Heart left ventricle (tissue), 16 donors: ENCODE measurements at regions not wholly inside any gene's neighbourhood (a gene's known extent, or its start where the extent isn't known, plus 50 kb on each side); places are given as distances from the start of the nearest gene placed in this dataset.

Experiments used
- ATAC-seq, 4 donors: fragments of 200-7000 bp; cut with Tn5 transposase; one replicate each; pipeline ENCODE4 v1.9.1; 2020 to 2022; ENCODE audit warnings: moderate library complexity in 4 of 4, mild to moderate bottlenecking in 3 of 4, moderate number of reproducible peaks in 1 of 4
- DNase-seq, 5 donors: peaks; one replicate each; pipeline ENCODE4 v3.0.0-alpha.2; 2020
- H3K27ac ChIP-seq, 12 donors: fragments of 200-600 bp; sonication (generic) in 4 of 12; one replicate each; pipeline versions ENCODE4 v1.5.0 to v1.8.0; 2016 to 2022; ENCODE audit warnings: mild to moderate bottlenecking in 2 of 12
- H3K27me3 ChIP-seq, 9 donors: fragments of 200-600 bp; sonication (generic) in 2 of 9; one replicate each; pipeline versions ENCODE4 v1.5.1 to v1.8.0; 2016 to 2022; ENCODE audit warnings: mild to moderate bottlenecking in 3 of 9
- H3K36me3 ChIP-seq, 9 donors: fragments of 200-600 bp; sonication (generic) in 2 of 9; one replicate each; pipeline versions ENCODE4 v1.5.0 to v1.8.0; 2018 to 2022; ENCODE audit warnings: mild to moderate bottlenecking in 2 of 9
- H3K4me1 ChIP-seq, 12 donors: fragments of 200-600 bp; sonication (generic) in 4 of 12; one replicate each; pipeline versions ENCODE4 v1.5.0 to v1.8.0; 2016 to 2022; ENCODE audit warnings: mild to moderate bottlenecking in 3 of 12
- H3K4me3 ChIP-seq, 12 donors: fragments of 200-600 bp; sonication (generic) in 4 of 12; one replicate each; pipeline versions ENCODE4 v1.5.0 to v1.8.0; 2017 to 2022; ENCODE audit warnings: mild to moderate bottlenecking in 9 of 12, moderate library complexity in 4 of 12
- H3K9me3 ChIP-seq, 12 donors: fragments of 200-600 bp; sonication (generic) in 4 of 12; one replicate each; pipeline versions ENCODE4 v1.5.0 to v1.8.0; 2016 to 2022; ENCODE audit warnings: mild to moderate bottlenecking in 1 of 12
- POLR2A ChIP-seq, 2 donors: fragments of 450-650 bp; IDR thresholded peaks; one replicate each; pipeline ENCODE4 v1.6.1; 2017; ENCODE audit warnings: antibody characterized with exemption in 2 of 2, mild to moderate bottlenecking in 2 of 2, moderate library complexity in 2 of 2
- WGBS, 4 donors: extraction: QIAGEN DNeasy Blood & Tissue Kit in 2 of 4; methylation state at CpG; one replicate each; pipeline versions ENCODE4 v1.1.5 to v1.1.7; 2013 to 2018; 5-methylcytosine and 5-hydroxymethylcytosine counted together
- intact Hi-C, 10 donors: fragments of 100-400 bp; cut with DNase I; formaldehyde crosslinking; loops; one replicate each; pipeline versions ENCODE4 v1.11.1 to v1.14.2; 2022
- TF ChIP-seq, protein P1 (sequence below), 12 donors: fragments of 200-600 bp; sonication (generic) in 4 of 12; IDR thresholded peaks; one replicate each; pipeline versions ENCODE4 v1.5.0 to v1.8.0; 2018 to 2022; ENCODE audit warnings: antibody characterized with exemption in 12 of 12, mild to moderate bottlenecking in 5 of 12
- donor health status: ischemic (EF 13 %, LVEDD 7.1; RV severe dilation, severe dysfunction).
- donor health status: healthy with polysubstance abuse.
- donor health status: DM: no; HTN: yes; CAD: no.
- donor health status: DM: no; HTN: no; CAD: no.
- donor health status: ischemic (EF 25% LVEDD 6.9; RV normal size, moderate dysfunction).
- donor health status: ischemic (EF 25% LVEDD 5.7; RV mildly dilated, moderate dysfunction).
- donor health status: healthy.
- donor health status: DM: yes; HTN: yes; CAD: no.
- donor health status: ischemic (EF 35%, LVEDD 5.7; RV mildly dilated, moderate dysfunction).
- donor health status: nonischemic (EF 11% LVEDD 7.7; RV severe dilation, severe dysfunction).
- donor health status: DM: yes; HTN: yes; CAD: no.
- donor health status: PGD.
- donor health status: ischemic (EF 29% LVEDD 5.4; RV normal size, mild dysfunction).
- donor health status: nonischemic (EF 23%, LVEDD 6.1; RV moderate dilation, normal function).

DNA sequence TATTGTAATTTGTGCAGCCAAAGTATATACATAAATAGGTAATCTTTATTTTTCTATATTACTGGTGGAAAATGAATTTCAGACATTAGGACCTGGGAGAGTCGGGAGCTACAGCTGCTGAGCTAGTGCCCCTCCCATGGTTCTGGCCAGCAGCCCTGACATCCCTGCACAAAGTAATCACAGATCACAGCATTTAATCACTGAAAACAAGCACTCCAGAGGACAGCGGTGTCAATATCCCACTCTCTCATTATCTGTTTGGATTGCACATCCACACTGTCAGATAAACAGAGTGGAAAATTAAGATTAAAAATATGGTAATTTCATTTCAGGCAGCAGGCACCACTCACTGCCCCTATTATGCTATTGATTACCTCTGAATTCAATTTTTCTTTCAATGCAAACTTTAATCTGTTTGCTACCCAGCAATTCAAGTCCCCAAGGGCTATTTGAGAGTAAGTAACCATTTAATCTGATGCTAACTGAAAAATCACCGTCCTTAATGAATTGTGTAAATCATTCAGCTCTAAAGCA lies 254.1 kb upstream of the SOX21 start:
- Histone ChIP-seq H3K4me1 (peaks cover 0 to 16% (median 1%) of the 10 kb centered on the region in 12 donors), H3K4me3 (no peak overlapping the region), H3K36me3 (no peaks in the 10 kb centered on the region), H3K9me3 (no peaks in the 10 kb centered on the region), H3K27ac (no peak overlapping the region), H3K27me3 (peaks cover 10 to 90% (median 48%) of the 10 kb centered on the region in 9 donors)
- ATAC-seq (no peak), DNase-seq (no peak)
- TF ChIP-seq, protein P1, sequence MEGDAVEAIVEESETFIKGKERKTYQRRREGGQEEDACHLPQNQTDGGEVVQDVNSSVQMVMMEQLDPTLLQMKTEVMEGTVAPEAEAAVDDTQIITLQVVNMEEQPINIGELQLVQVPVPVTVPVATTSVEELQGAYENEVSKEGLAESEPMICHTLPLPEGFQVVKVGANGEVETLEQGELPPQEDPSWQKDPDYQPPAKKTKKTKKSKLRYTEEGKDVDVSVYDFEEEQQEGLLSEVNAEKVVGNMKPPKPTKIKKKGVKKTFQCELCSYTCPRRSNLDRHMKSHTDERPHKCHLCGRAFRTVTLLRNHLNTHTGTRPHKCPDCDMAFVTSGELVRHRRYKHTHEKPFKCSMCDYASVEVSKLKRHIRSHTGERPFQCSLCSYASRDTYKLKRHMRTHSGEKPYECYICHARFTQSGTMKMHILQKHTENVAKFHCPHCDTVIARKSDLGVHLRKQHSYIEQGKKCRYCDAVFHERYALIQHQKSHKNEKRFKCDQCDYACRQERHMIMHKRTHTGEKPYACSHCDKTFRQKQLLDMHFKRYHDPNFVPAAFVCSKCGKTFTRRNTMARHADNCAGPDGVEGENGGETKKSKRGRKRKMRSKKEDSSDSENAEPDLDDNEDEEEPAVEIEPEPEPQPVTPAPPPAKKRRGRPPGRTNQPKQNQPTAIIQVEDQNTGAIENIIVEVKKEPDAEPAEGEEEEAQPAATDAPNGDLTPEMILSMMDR (IDR thresholded peaks at IDR 0.05): no peak
- no peak for TF ChIP-seq POLR2A (IDR thresholded peaks at IDR 0.05)
- intact Hi-C loops: no loop called here
- WGBS, 4 donors: 14 to 36% (median 23%) methylated on average over 3 of the region's 3 CpGs

DNA sequence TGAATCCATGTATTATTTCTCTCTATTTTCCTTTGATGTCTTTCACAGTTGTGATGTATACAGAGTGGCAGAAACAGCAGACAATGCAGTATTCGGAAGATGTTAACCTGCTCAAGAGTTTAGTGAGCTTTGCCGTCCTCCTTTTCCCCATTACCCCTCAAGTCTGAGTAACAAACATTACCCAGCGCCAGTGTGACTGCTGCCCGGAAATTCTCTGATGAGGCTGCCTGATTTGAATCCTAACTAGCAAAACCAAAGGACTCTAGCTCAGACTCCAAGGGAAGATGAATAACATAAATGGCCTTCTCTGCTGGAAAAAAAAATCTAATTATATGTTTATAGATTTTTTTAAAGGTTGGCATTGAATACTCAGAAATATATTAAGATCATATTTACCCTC lies 247.3 kb upstream of the SOX21 start:
- TF ChIP-seq, protein P1 (IDR thresholded peaks at IDR 0.05): no peak
- no peak for TF ChIP-seq POLR2A (IDR thresholded peaks at IDR 0.05)
- H3K4me1 ChIP-seq: no peaks in the 10 kb centered on the region
- ATAC-seq (no peak), DNase-seq (no peak)
- H3K36me3 ChIP-seq: no peaks in the 10 kb centered on the region
- H3K9me3 ChIP-seq: no peaks in the 10 kb centered on the region
- intact Hi-C loops: no loop called here
- H3K27me3 ChIP-seq: peaks cover 0 to 24% (median 3%) of the 10 kb centered on the region in 9 donors
- 58 to 82% (median 67%) methylated on average over 4 of the region's 4 CpGs for WGBS, 4 donors
- H3K4me3 ChIP-seq: no peak overlapping the region
- H3K27ac ChIP-seq: no peak overlapping the region

DNA sequence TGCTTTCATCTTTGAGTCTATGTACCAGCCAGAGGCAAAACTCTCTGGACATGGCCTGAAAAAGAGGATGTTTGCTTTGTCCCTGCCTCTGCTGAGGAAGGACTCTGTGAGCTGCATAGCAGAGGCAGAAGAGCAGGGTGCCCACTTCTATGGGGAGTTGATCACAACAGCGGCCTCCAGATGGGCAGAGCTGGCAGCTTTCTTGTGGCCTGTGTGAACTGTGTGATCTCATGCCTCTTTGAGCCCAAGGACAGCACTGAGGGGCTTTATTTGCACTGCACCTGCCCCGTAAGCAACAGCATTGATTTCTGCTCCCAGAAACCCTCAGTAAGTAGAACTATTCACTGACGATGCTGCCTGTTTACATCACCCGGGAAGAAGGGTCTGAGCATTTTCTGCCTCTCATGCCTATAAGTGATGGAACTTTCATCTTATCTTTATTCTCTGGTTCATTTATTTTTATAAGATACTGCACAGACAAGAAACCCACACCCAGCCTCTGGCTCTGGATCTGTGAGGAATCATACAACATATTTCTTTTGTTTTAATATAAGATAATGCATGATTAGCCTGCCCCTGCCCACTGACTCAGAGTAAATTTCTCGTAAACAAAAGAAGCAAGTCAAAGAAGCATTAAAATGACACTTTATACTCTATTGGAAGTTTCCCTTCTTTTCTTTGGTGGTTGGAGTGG lies 244.2 kb upstream of the SOX21 start:
- DNase-seq (no peak), ATAC-seq (no peak)
- Histone ChIP-seq H3K27ac (no peak overlapping the region), H3K36me3 (no peaks in the 10 kb centered on the region), H3K4me1 (no peaks in the 10 kb centered on the region), H3K4me3 (no peak overlapping the region), H3K9me3 (peaks cover 0 to 3% (median 0%) of the 10 kb centered on the region in 12 donors), H3K27me3 (peaks cover 0 to 8% (median 0%) of the 10 kb centered on the region in 9 donors)
- TF ChIP-seq POLR2A (IDR thresholded peaks at IDR 0.05): no peak
- TF ChIP-seq, protein P1 (IDR thresholded peaks at IDR 0.05): no peak
- WGBS, 4 donors: 64 to 69% (median 67%) methylated on average over 5 of the region's 5 CpGs
- intact Hi-C loops: no loop called here

DNA sequence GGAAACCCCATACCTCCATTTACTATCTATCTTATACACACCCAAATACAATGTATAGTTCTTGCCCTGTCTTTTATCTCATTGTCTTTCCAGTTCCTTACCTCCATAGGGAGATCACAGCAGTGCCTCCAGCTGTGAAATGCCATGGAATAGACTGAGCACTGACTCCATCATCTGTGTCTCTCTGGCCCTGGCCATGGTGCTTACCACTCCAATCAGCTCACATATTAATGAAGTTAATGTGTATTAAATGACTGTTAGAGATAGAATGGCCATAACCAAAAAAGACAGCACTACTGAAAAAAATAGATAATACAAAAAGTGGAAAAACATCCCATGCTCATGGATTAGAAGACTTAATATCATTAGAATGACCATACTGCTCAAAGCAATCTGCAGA lies 240.4 kb upstream of the SOX21 start:
- peaks cover 0 to 3% (median 0%) of the 10 kb centered on the region in 12 donors for H3K9me3 ChIP-seq
- H3K27ac ChIP-seq: no peak overlapping the region
- TF ChIP-seq POLR2A (IDR thresholded peaks at IDR 0.05): no peak
- TF ChIP-seq, protein P1 (IDR thresholded peaks at IDR 0.05): no peak
- no peak for ATAC-seq
- intact Hi-C loops: no loop called here
- H3K36me3 ChIP-seq: no peaks in the 10 kb centered on the region
- peaks cover 0 to 15% (median 0%) of the 10 kb centered on the region in 9 donors for H3K27me3 ChIP-seq
- no peaks in the 10 kb centered on the region for H3K4me1 ChIP-seq
- H3K4me3 ChIP-seq: no peak overlapping the region
- DNase-seq: no peak
